Caki2 (cell line): ENCODE measurements at regions not wholly inside any gene's neighbourhood (a gene's known extent, or its start where the extent isn't known, plus 50 kb on each side); places are given as distances from the start of the nearest gene placed in this dataset.
"Not testable (repeated sequence)": the region's sequence is repeated elsewhere in the genome, so short reads cannot be mapped to it uniquely, and the experiment has no call there.

Experiments
- DNase-seq: peaks from one replicate; pipeline ENCODE4 v3.0.0-alpha.2; 2015; ENCODE audit warnings: low read depth
- in situ Hi-C: cut with HindIII; loops from 2 replicates; pipeline ENCODE4 v1.10.0; 2016; ENCODE audit warnings: low sequenced_read_pairs, low pct_unique_long_range_greater_than_20kb, mixed read lengths

DNA sequence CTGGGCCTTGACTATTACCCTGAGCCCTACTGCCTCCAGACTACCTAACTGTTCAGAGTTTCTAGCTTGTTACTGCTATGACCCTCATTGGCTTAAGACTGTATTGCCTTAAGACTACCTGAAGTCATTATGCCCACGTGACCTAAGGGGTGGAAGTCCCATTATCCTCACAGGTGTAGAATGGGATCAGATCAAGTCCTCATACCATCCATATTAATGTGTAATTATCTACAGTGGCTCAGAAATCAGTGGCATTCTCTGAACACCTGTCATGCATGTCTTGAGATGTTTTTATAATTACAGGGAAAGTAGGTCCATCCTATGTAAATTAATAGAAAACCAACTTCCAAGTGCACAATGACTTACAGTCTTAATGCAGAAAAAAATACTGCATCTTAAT lies 124.0 kb upstream of the CDC42EP3 start:
- in situ Hi-C loops, result no loop called here
- DNase-seq, result no peak

DNA sequence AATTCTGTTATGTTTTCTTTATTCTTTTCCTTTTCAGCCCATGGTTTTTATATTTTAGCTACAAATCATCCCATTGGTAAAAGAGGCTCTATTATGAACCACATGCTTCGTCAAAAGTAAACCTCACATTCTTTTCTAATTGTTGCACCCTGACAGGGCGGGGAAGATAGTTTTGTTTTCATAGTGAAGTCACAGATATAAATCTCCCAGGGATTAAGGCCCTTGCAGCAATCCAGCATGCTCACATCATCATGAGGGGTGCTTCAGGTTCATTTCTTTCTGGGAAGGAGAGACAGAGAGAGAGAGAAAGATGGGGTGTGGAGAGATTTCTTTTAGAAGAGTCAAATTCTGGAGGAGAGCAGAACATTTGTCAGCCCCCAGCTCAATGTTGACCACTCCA lies 124.5 kb upstream of the CDC42EP3 start:
- in situ Hi-C loops, result no loop called here
- peak; percentile 24 for DNase-seq

DNA sequence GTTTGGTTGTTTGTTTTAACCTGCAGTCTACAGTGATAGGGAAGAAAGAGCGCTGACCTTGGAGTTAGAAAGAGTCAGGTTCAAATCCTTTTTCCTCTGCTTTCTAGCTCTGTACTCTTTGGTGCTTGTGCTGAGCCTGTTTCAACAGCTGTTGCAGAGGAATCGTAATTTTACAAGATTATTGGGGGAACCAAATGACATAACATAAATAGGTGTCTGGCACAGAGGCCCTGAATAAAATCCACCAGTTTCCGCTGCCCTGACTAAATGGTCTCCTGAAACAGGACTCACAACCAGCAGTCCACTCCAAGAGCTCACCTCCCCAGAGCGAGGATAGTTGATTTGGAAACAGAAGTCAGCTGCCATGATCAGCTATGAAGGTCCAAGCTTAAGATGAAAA lies 125.0 kb upstream of the CDC42EP3 start:
- in situ Hi-C loops, result no loop called here
- DNase-seq, result no peak

DNA sequence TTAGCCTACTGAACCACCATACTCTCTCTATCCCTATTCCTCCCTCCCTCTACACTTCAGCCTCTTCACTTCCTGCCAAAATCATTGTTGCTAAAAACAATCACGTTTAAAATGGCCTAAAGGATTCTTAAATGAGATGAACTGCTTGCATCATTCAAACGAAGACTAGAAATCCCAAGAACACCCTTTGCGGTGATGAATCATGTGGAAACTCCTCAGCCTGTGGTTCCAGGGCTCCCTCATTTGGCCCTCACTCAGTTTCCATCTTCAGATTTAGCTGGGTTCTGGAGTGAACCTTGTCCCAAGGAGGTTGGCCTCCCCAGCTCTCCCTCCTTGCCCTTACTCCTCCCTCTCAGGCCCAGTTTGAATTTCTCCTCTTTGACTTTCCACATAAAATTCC lies 125.6 kb upstream of the CDC42EP3 start:
- in situ Hi-C loops, result no loop called here
- DNase-seq, result no peak

DNA sequence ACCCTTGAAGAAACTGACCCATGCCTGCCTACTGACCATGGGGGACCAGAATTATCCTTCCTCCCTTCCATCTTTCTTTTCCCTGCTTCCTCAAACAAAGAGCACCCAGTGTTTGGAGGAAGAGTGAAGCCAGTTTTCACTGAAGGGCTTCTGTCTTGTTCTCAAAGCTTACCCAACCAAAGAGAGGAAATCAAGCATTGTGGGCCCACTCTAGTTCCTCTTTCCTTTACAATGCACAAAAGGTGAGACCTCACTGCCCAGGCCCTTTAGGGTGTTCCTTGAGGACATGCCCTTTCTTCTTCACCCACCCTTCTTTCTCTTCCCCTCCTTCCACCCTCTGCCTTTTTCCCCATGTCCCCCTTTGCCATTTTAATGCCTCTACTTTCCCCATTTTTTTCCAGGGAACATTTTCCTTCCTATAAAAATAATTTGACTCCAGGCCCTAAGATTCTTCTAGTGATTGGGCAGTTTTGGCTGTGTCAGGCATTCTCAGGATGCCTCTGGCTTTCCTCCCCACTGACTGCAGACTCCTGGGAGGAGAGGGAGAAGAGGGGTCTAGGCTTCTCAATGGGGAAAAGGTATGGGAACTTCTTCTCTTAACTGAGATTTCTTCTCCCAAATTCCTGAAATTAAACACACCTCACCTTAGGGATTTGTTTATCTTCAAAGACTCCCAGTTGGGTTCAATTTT lies 126.6 kb upstream of the RMDN2 start:
- in situ Hi-C loops, result no loop called here
- no peak for DNase-seq

DNA sequence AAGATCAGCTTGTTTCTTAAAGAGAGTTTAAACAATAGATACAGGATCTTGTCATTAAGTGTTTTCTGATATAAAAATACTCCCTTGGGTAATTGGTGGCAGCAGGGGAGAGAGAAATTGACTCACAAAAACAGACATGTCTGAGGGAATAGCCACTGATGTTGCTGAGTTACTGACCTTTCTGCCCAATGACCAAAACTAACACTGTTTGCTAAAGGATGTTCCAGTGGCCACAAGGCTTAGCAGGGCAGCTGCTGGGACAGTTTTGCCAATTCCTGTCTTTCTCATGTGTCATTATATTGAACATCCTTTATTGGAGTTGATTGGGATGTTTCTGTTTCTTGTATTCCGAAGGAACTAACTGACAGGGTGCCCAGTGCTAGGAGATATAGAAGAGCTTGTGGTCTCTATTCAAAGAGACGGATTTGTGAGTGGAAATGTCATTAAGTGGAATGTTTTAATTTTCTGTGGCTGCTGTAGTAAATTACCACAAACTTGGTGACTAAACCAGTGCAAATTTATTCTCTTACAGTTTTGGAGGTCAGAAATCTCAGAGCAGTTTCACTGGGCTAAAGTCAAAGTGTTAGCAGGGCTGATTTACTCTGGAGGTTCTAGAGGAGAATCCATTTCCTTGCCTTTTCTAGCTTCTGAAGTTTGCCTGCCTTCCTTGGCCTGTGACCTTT lies 124.8 kb upstream of the RMDN2 start:
- no peak for DNase-seq
- in situ Hi-C loops, result no loop called here

DNA sequence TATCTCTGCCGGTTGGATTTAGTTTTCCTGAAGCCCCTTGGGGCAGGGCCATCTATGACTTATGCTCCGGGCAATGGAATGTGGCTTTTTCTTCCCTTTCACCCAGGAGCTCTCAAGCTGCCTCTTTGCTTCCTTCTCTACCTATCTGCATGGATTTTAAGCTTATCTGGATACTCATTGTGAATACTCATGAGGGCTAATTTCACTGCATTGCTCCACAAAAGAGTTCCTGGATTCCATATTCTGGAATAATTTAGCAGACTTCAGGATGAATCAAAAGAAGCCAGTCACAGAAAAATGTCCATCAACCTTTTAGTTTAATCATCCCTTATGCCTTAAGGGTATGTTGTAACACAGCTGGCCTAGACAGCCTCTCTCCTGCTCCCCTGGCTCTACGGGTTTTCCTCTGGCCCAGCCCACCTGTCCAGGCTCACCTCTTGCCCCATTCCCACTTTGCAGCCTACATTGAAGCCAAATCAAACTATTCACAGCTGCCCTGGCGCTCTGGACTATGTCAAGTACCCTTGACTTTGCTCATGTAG lies 122.8 kb upstream of the RMDN2 start:
- no peak for DNase-seq
- in situ Hi-C loops, result no loop called here

DNA sequence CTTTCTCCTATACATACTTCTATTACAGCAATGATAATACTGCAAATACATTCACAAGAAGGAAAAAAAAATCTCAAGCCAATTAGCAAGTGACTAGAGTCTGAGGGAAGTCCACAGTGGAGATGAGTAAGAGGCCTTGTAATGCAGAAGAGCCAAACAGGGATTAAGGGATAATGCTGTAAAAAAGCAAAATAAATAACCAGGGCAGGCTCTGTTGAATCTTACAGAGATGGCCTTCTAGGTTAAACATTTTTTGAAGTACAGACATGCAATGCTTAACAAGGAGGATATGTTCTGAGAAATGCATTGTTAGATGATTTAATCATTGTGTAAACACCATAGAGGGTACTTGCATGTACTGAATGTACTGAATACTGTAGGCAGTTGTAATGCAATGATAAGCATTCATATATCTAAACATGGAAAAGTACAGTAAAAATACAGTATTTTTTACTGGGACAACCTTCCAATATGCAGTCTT lies 122.1 kb upstream of the RMDN2 start:
- in situ Hi-C loops, result no loop called here
- DNase-seq, result peak; percentile 77

DNA sequence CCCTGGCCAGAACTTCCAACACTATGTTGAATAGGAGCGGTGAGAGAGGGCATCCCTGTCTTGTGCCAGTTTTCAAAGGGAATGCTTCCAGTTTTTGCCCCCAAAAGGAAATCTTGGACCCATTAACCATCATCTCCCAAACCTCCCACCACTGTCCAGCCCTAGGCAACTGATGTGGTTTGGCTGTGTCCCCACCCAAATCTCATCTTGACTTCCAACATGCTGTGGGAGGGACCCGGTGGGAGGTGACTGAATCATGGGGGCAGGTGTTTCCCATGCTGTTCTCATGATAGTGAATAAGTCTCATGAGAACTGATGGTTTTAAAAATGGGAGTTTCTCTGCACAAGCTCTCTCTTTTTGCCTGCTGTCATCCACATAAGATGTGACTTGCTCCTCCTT lies 119.1 kb upstream of the RMDN2 start:
- in situ Hi-C loops, DNase-seq: not testable (repeated sequence)

DNA sequence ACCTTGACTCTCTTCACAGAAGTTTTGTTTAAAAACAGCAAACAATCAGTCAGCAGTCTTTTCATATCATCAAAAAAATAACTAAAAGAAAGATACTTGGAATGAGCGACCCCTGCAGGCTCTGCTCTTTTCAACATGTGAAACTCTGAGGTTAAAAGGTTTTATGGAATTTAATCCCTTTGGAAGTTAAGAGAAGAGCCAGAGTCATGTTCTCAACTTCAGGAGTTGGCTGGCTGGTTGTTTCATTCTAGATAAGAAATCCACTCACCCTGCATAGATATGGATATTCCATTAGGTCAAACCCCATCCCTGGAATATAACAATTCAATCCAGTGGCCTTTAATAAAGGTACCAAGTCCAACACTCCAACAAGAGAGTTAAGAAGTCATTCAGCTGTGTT lies 115.6 kb upstream of the RMDN2 start:
- DNase-seq, result no peak
- in situ Hi-C loops, result no loop called here

DNA sequence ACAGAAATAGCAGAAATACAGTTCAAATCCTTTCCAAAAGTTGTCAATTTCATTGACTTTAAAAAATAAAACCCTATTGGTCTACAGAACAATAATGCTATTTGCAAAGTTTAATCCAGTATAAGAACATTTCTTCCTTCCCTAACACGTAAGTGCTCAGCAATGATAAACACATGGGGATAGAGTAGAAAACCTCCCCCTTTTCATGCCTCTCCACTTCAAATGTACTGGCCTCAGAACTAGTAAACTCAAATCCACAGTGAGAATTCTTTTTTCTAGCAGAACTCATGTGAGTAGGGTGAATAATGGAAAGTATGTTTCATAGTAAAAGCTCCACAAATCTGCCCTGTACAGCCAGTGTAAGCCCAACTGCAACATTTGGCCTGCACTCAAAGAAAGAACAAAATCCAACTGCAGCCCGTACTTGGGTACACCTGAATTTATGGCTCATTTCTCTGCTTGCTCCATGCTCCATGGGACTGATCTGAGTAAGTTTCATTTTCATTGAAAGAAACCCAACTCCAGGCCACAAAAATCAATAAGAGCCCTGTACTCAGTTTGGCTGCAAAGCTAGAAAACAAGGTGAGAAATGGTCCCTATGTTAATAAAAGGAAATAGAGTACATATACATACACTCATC lies 115.0 kb upstream of the RMDN2 start:
- DNase-seq, result no peak
- in situ Hi-C loops, result no loop called here

DNA sequence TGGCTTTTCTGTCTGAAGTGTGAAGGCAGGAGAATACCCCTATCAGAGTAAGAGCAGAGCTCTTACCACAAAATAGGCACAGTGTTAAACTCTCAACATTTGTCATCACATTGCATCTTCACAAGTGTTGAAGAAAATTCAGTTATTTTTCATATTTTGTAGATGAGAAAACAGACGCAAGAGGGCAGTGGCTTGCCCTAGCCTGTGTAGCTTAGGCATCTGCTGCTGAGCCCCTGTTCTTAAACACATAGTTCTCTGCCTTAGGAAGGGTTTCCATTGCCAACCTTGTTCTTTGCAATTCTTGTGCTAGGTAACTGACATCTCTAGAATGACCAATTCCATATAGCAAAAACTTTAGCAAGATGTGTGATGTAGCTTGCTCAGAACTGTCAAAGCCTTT lies 112.7 kb upstream of the RMDN2 start:
- no peak for DNase-seq
- in situ Hi-C loops, result no loop called here

DNA sequence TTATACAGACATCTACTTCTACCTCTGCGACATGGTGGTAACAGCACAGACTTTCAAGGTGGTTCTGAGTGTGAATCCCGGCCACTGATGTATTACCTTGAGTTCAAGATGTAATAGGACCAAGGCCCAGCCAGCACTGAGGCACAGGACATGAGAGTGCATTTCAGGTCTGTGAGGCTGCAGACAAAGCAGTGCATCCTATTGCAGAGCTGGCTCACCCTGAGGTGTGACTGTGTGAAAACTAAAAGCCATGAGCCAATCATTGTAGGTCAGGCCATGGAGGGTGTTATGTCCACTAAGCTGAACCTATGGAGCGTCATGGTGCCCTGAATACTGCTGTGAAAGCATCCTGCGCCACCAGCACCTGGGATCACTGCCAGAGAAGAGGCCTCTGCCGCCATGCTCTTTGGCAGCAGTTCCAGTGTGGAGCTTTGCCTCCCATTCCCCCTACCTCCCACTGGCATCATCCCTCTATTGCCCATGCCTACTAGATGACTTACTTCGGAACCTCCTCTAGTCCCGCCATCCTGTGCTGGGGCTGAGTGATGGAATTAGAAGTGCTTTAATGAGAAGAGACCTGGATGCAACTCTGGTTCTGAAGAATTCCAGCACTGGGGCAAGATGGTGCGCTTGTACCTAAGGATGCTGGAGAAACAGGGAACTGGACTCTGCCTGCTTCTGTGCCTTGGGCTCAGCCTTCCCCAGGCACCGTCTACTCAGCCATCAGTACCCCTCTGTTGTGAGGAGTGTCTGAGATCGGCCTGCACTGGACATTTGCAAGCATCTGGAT lies 112.0 kb upstream of the RMDN2 start:
- in situ Hi-C loops, result no loop called here
- DNase-seq, result no peak

DNA sequence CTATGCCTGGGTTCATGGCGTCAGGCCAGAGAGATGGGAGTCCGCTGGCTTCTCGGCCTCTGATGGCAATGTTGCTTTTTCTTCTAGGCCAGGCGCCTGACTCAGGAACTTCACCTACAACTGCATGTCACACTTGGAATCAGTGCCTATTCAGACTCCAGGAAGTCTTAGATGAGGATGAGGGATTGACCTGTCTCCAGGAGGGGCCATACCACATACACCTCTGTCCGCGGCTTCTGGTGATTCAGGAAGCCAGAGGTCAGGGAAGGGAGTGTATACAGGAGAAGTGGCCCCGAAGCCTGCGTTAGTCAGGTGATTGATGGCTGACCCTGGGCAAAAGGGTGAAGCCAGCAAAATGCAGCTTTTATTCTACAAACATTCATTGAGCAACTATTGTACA lies 109.1 kb upstream of the RMDN2 start:
- in situ Hi-C loops, result no loop called here
- DNase-seq, result no peak

DNA sequence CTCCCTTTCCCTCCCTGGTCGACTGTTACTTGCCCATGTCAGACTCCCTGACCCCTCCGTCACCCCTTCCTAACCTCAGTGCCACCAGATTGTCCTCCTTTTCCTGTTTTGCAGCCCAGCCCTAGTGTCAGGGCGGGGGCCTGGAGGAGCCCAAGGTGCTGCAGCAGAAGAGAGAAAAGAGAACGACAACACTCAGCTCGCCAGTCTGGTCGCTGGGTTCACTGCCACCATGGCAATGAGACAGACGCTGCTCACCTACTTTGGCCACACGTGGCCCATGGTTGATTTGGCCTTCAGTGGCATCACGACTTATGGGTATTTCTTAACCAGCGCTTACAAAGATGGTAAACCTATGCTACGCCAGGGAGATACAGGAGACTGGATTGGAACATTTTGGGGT lies 108.4 kb upstream of the RMDN2 start:
- no peak for DNase-seq
- in situ Hi-C loops, result no loop called here

DNA sequence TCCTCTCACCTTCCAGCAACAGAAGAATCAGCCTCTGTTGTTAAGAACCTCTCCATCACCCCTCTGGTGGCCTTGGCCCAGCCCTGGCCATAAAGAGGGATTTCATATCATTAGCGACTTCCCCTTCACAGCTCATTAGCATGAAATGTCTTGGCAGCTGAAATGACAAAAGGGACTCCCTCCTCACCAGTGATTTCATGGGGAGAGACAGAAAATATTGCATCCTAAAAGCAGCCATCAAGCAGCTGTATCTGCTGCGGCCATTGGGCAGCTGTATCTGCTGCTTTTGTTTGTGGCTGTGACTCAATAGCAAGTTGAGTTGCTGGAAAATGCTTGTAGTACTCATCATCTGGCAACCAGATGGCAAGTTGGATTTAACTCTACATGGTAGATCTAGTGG lies 105.9 kb upstream of the RMDN2 start:
- DNase-seq, result no peak
- in situ Hi-C loops, result no loop called here

DNA sequence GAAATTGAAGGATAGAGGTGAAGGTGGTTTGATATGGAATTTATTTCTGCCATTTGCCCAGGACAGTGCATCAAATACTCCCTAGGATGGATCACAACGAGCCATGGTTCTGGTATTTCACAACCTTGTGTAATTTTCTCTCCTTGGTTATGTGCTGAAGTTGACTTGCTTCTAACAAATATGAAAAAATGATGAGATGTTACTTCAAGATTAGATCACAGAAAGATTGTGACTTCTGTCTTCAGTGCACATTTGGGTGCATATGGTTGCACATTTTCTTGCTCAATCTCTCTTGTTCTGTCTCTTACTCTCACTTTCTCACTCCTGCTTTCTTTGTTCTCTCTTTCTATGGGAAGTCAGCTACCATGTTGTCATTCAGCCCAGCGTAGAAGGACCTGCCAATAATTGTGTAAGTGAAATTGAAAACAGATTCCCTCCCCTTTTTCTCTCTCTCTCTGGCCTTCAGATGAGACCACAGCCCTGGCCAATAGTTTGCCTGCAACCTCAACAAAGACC lies 104.6 kb upstream of the RMDN2 start:
- no peak for DNase-seq
- in situ Hi-C loops, result no loop called here

DNA sequence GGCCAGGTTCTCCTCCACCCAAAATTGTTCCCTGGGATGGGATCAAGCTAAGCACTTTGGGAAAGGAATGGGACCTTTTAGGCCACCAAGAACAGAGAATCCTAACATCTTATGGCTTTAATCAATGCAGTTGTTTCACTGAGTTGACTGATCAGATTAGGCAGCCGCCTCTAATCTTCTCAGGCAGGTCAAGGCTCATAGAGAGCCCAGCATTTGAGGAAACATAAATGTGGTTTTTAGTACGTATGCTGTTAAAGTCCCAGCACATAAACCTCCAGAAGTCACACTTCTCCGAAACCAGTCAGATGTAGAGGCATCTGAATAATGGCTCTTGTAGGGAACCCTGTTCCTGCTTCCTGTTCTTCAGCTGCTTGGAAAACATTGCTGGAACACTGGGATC lies 99.5 kb upstream of the RMDN2 start:
- DNase-seq, result no peak
- in situ Hi-C loops, result no loop called here
